Caco-2 (cell line): ENCODE measurements at regions not wholly inside any gene's neighbourhood (a gene's known extent, or its start where the extent isn't known, plus 50 kb on each side); places are given as distances from the start of the nearest gene placed in this dataset.

ENCODE experiments used
- BruUV-seq: library from RNA; stranded (reverse); fragments of 400-500 nt; replicated peaks from 2 replicates; lab custom pipeline; 2021; lab: Mats Ljungman, UMichigan
- CTCF ChIA-PET: fragments of 300-600 bp; sonication (Branson Sonifier 250); formaldehyde crosslinking; loops from one replicate; lab custom pipeline; 2022; ENCODE audit warnings: antibody characterized with exemption; lab: Charles Lee
- POLR2A ChIA-PET: fragments of 300-600 bp; sonication (Branson Sonifier 250); formaldehyde crosslinking; loops from one replicate; lab custom pipeline; 2022; ENCODE audit warnings: antibody characterized with exemption; lab: Charles Lee
- DNase-seq, 2 experiments: peaks; one replicate each; pipeline versions ENCODE4 v3.0.0 to v3.0.0-alpha.2; 2020 to 2022
- H3K27me3 ChIP-seq: replicated peaks from 2 replicates; pipeline ENCODE4 v1.6.0; 2011; ENCODE audit warnings: low read length; ENCODE audit not compliant: control insufficient read depth, insufficient read depth
- H3K36me3 ChIP-seq: 2 replicates; pipeline ENCODE4 v1.5.1; 2011; ENCODE audit warnings: low read length; ENCODE audit not compliant: control insufficient read depth, insufficient read depth
- H3K4me1 ChIP-seq: fragments of 250-450 bp; sonication (Bioruptor Pico); 2 replicates; pipeline ENCODE4 v1.5.1; 2020; ENCODE audit warnings: mild to moderate bottlenecking
- H3K4me3 ChIP-seq: 2 replicates; pipeline ENCODE4 v1.5.1; 2011; ENCODE audit warnings: low read depth, mild to moderate bottlenecking, control low read depth, low read length
- H3K9me3 ChIP-seq: fragments of 250-450 bp; sonication (Bioruptor Pico); 2 replicates; pipeline ENCODE4 v1.5.1; 2020; ENCODE audit warnings: mild to moderate bottlenecking, moderate library complexity
- H3K27ac Mint-ChIP-seq: one replicate; pipeline ENCODE4 v1.8.0; 2022; ENCODE audit warnings: mixed read lengths; ENCODE audit not compliant: unreplicated experiment
- H3K27me3 Mint-ChIP-seq: one replicate; pipeline ENCODE4 v1.8.0; 2022; ENCODE audit warnings: mixed read lengths; ENCODE audit not compliant: insufficient read depth, unreplicated experiment
- H3K36me3 Mint-ChIP-seq: one replicate; pipeline ENCODE4 v1.8.0; 2022; ENCODE audit warnings: mild to moderate bottlenecking, mixed read lengths; ENCODE audit not compliant: insufficient read depth, unreplicated experiment
- H3K4me1 Mint-ChIP-seq: one replicate; pipeline ENCODE4 v1.8.0; 2022; ENCODE audit warnings: low read depth, mixed read lengths; ENCODE audit not compliant: unreplicated experiment
- H3K4me3 Mint-ChIP-seq: one replicate; pipeline ENCODE4 v1.8.0; 2022; ENCODE audit warnings: mild to moderate bottlenecking, moderate library complexity, mixed read lengths; ENCODE audit not compliant: unreplicated experiment
- H3K9me3 Mint-ChIP-seq: one replicate; pipeline ENCODE4 v1.8.0; 2022; ENCODE audit warnings: mixed read lengths; ENCODE audit not compliant: unreplicated experiment
- CTCF ChIP-seq, 2 experiments: fragments of 200-600 bp in 1 of 2; IDR thresholded peaks; 1 replicate in 1 of 2; 2 replicates in 1 of 2; pipeline versions ENCODE4 v1.5.1 to v1.8.0; 2011 to 2022; ENCODE audit warnings: antibody characterized with exemption in 1 of 2, control low read depth in 1 of 2, inconsistent platforms in 1 of 2, low read depth in 1 of 2, low read length in 1 of 2, mild to moderate bottlenecking in 1 of 2, moderate library complexity in 1 of 2; ENCODE audit not compliant: insufficient read depth in 1 of 2, severe bottlenecking in 1 of 2, unreplicated experiment in 1 of 2
- intact Hi-C: fragments of 100-400 bp; cut with micrococcal nuclease; formaldehyde crosslinking; loops from one replicate; pipeline ENCODE4 v1.10.0; 2022; ENCODE audit not compliant: unreplicated experiment

GRCh38 chr3:18132991-18133390 lies 292.1 kb downstream of the SATB1 start:
- DNase-seq = no peak
- no peaks in the 10 kb centered on the region for H3K36me3 ChIP-seq
- Mint-ChIP-seq H3K36me3 (no peaks in the 10 kb centered on the region), H3K4me1 (no peaks in the 10 kb centered on the region), H3K9me3 (no peaks in the 10 kb centered on the region), H3K4me3 (no peak overlapping the region), H3K27me3 (no peaks in the 10 kb centered on the region), H3K27ac (no peak overlapping the region)
- no peak overlapping the region for H3K4me3 ChIP-seq
- intact Hi-C loops = no loop called here
- no peaks in the 10 kb centered on the region for H3K4me1 ChIP-seq
- H3K27me3 ChIP-seq = no peaks in the 10 kb centered on the region
- BruUV-seq = no TSS peak
- no peak for TF ChIP-seq CTCF (IDR thresholded peaks at IDR 0.05; ENCODE audit: insufficient read depth in 1 of 2, low read depth in 1 of 2, low read length in 1 of 2, severe bottlenecking in 1 of 2, unreplicated experiment in 1 of 2)
- ChIA-PET POLR2A (no interaction called here), CTCF (no interaction called here)
- no peaks in the 10 kb centered on the region for H3K9me3 ChIP-seq

DNA sequence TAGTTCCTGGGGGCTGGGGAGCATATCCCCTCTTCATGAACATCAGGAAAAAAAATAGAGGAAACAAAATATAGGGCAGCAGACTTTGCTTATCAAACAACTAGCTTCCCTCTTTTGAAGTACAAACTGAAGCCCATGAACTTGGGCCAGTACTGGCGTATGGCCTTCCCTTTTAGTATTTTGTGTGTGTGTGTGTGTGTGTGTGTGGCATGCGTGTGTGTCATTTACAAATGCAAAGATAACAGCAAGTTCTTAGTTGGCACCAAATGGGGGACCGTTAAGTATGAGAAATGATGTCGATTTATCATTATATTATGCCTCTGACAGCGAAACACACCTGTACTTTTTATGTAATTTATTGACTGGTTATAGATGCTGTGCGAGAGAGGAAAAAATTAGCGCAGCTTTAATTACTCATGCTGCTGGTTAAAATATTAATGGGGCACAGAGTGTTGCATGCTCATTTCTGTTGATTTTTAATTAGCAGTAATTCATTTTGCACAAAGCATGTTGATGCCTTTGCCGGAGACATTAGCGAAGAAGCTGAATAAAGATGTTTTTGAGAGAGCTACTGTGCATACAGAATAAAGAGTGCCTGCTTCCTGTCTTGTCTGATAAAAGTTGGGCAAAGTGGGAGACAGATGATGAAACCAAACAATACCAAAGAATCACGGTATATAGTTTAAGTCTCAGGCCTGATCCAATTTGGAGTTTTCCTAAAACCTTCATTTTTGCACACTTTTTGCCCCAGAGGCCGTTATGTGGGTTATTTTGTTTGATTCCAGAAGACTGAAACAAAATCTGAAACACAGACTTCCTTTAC lies 297.1 kb downstream of the SATB1 start:
- no TSS peak for BruUV-seq
- H3K4me3 ChIP-seq = no peak overlapping the region
- H3K27me3 ChIP-seq = no peaks in the 10 kb centered on the region
- no peaks in the 10 kb centered on the region for H3K9me3 ChIP-seq
- H3K36me3 ChIP-seq = no peaks in the 10 kb centered on the region
- H3K9me3 Mint-ChIP-seq = no peaks in the 10 kb centered on the region
- no peaks in the 10 kb centered on the region for H3K36me3 Mint-ChIP-seq
- POLR2A ChIA-PET = interaction anchor here (0.7 kb wide), 1 partner anchor 54 kb away, joined by 3 read pairs; no protein-coding TSS in a partner anchor
- no peaks in the 10 kb centered on the region for H3K4me1 Mint-ChIP-seq
- H3K27me3 Mint-ChIP-seq = no peaks in the 10 kb centered on the region
- H3K4me1 ChIP-seq = no peaks in the 10 kb centered on the region
- DNase-seq = no peak
- intact Hi-C loops = loop anchor here (10.0 kb wide), 1 partner anchor 167 kb away; no protein-coding TSS in a partner anchor
- CTCF ChIA-PET = interaction anchor here (1.3 kb wide), 1 partner anchor 154 kb away, joined by 4 read pairs; no protein-coding TSS in a partner anchor
- no peak for TF ChIP-seq CTCF (IDR thresholded peaks at IDR 0.05; ENCODE audit: insufficient read depth in 1 of 2, low read depth in 1 of 2, low read length in 1 of 2, severe bottlenecking in 1 of 2, unreplicated experiment in 1 of 2)
- H3K4me3 Mint-ChIP-seq = no peak overlapping the region
- no peak overlapping the region for H3K27ac Mint-ChIP-seq

DNA sequence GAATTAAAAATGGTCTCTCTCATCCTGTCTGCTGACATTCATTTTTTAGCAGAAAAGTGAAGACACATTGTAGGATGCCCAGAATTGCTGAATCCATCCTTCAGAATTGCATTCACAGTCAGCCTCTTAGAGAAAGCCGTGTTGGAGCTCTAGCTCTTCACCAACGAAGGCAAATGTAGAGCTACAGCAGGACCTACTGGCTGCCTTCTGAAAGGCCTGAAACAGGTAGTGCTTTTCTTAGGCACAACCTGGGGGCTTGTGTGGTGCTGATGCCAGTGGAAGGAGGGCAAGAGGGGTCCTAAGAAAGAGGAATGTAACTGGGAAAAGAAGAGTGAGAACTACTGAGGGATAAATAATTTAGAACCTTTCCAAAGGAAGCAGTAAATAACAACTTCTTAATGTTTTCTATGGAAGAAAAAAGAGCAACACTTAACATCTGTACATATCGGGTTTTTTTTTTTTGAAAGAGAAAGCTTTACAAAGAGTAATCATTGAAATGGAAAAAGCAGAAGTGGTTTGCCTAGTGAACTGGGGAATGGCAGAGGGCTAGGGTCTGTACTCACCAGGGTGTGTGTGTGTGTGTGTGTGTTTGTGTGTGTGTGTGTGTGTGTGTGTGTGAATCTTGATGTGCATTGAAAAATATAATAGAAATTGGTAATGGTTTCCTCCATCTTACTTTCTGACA lies 297.8 kb downstream of the SATB1 start:
- no peaks in the 10 kb centered on the region for H3K27me3 Mint-ChIP-seq
- no peak for DNase-seq
- no peaks in the 10 kb centered on the region for H3K4me1 Mint-ChIP-seq
- intact Hi-C loops = loop anchor here (10.0 kb wide), 1 partner anchor 167 kb away; no protein-coding TSS in a partner anchor
- TF ChIP-seq CTCF (IDR thresholded peaks at IDR 0.05; ENCODE audit: insufficient read depth in 1 of 2, low read depth in 1 of 2, low read length in 1 of 2, severe bottlenecking in 1 of 2, unreplicated experiment in 1 of 2) = no peak
- H3K36me3 Mint-ChIP-seq = no peaks in the 10 kb centered on the region
- no TSS peak for BruUV-seq
- no peak overlapping the region for H3K4me3 Mint-ChIP-seq
- Histone ChIP-seq H3K4me3 (no peak overlapping the region), H3K9me3 (no peaks in the 10 kb centered on the region), H3K4me1 (no peaks in the 10 kb centered on the region), H3K27me3 (no peaks in the 10 kb centered on the region), H3K36me3 (no peaks in the 10 kb centered on the region)
- POLR2A ChIA-PET = interaction anchor here (0.7 kb wide), 1 partner anchor 54 kb away, joined by 3 read pairs; no protein-coding TSS in a partner anchor
- H3K27ac Mint-ChIP-seq = no peak overlapping the region
- CTCF ChIA-PET = interaction anchor here (1.0 to 1.3 kb wide), 2 partner anchors 26 to 153 kb away, joined by 3 to 4 read pairs; no protein-coding TSS in a partner anchor
- H3K9me3 Mint-ChIP-seq = no peaks in the 10 kb centered on the region
